Endothelial cell of umbilical vein (primary cell): ENCODE measurements at regions not wholly inside any gene's neighbourhood (a gene's known extent, or its start where the extent isn't known, plus 50 kb on each side); places are given as distances from the start of the nearest gene placed in this dataset.

Experiments used
- BruUV-seq: library from RNA; stranded (reverse); fragments of 400-500 nt; replicated peaks from 2 replicates; lab custom pipeline; 2021; lab: Mats Ljungman, UMichigan
- CTCF ChIA-PET: fragments of 300-600, 350-600 bp; sonication (Branson Sonifier 250); formaldehyde crosslinking; loops from one replicate; lab custom pipeline; 2021; ENCODE audit warnings: antibody characterized with exemption, inconsistent platforms; lab: Charles Lee
- POLR2A ChIA-PET: fragments of 300-600, 350-600 bp; sonication (Branson Sonifier 250); formaldehyde crosslinking; loops from one replicate; lab custom pipeline; 2021; ENCODE audit warnings: antibody characterized with exemption, inconsistent platforms; lab: Charles Lee
- DNase-seq: peaks from one replicate; pipeline ENCODE4 v3.0.0-alpha.2; 2011; ENCODE audit warnings: low read depth, low spot score
- FAIRE-seq: peaks from 2 replicates; lab custom pipeline; 2011; peaks lifted over from hg19 to GRCh38; lab: Jason Lieb, UNC
- H2AFZ ChIP-seq: 2 replicates; pipeline ENCODE4 v1.6.0; 2012; ENCODE audit warnings: low read depth, low read length, control low read depth, inconsistent platforms
- H3K27ac ChIP-seq: 2 replicates; pipeline ENCODE4 v1.5.1; 2011; ENCODE audit warnings: low read depth, mild to moderate bottlenecking, control low read depth, low read length, moderate library complexity; ENCODE audit not compliant: insufficient read depth
- H3K27me3 ChIP-seq, 2 experiments: 2 replicates each; pipeline versions ENCODE4 v1.6.0 to v1.6.1; 2011; ENCODE audit warnings: low read length in 2 of 2, mixed read lengths in 1 of 2; ENCODE audit not compliant: control insufficient read depth in 2 of 2, insufficient read depth in 2 of 2
- H3K36me3 ChIP-seq, 2 experiments: 2 replicates in 1 of 2; 3 replicates in 1 of 2; pipeline ENCODE4 v1.5.1; 2011; ENCODE audit warnings: low read length in 2 of 2, mild to moderate bottlenecking in 1 of 2, moderate library complexity in 1 of 2; ENCODE audit not compliant: control insufficient read depth in 2 of 2, insufficient read depth in 2 of 2; ENCODE audit errors: extremely low read depth in 1 of 2
- H3K4me1 ChIP-seq: 3 replicates; pipeline ENCODE4 v1.5.1; 2011; ENCODE audit warnings: mild to moderate bottlenecking, low read length; ENCODE audit not compliant: control insufficient read depth, insufficient read depth; ENCODE audit errors: extremely low read depth
- H3K4me2 ChIP-seq: 2 replicates; pipeline ENCODE4 v1.6.1; 2011; ENCODE audit warnings: low read length, control low read depth, mixed read lengths; ENCODE audit not compliant: insufficient read depth
- H3K4me3 ChIP-seq, 3 experiments: fragments of 200-600 bp in 1 of 3; sonication (generic), shearing (Covaris generic) in 1 of 3; replicated peaks in 1 of 3; 2 replicates each; pipeline ENCODE4 v1.5.1; 2011 to 2016; ENCODE audit warnings: control low read depth in 3 of 3, low read length in 3 of 3, mild to moderate bottlenecking in 2 of 3, inconsistent platforms in 1 of 3, low read depth in 1 of 3, moderate library complexity in 1 of 3; ENCODE audit not compliant: insufficient read depth in 1 of 3
- H3K79me2 ChIP-seq: 2 replicates; pipeline ENCODE4 v1.6.0; 2012; ENCODE audit warnings: low read length, inconsistent platforms; ENCODE audit not compliant: control insufficient read depth, insufficient read depth
- H3K9ac ChIP-seq: replicated peaks from 2 replicates; pipeline ENCODE3; 2011; ENCODE audit warnings: low read length, control low read depth; ENCODE audit not compliant: insufficient read depth; ENCODE audit errors: extremely low read depth
- H3K9me1 ChIP-seq: replicated peaks from 3 replicates; pipeline ENCODE4 v1.6.0; 2011; ENCODE audit warnings: mild to moderate bottlenecking, low read length; ENCODE audit not compliant: control insufficient read depth, insufficient read depth; ENCODE audit errors: extremely low read depth
- H3K9me3 ChIP-seq: replicated peaks from 2 replicates; pipeline ENCODE4 v1.5.1; 2012; ENCODE audit warnings: low read length, inconsistent platforms; ENCODE audit not compliant: control insufficient read depth, insufficient read depth
- H4K20me1 ChIP-seq: replicated peaks from 2 replicates; pipeline ENCODE3; 2011; ENCODE audit warnings: mild to moderate bottlenecking, low read length; ENCODE audit not compliant: control insufficient read depth, insufficient read depth; ENCODE audit errors: extremely low read depth
- EZH2 ChIP-seq: IDR thresholded peaks from 2 replicates; pipeline ENCODE4 v1.6.1; 2012; ENCODE audit warnings: borderline replicate concordance, low read depth, mild to moderate bottlenecking, moderate library complexity, low read length, inconsistent platforms; ENCODE audit not compliant: severe bottlenecking
- FOS ChIP-seq: IDR thresholded peaks from 2 replicates; pipeline ENCODE4 v1.6.1; 2011; ENCODE audit warnings: mild to moderate bottlenecking, low read length, moderate library complexity, borderline replicate concordance; ENCODE audit not compliant: insufficient read depth
- GATA2 ChIP-seq: IDR thresholded peaks from 2 replicates; pipeline ENCODE4 v1.7.0; 2011; ENCODE audit warnings: low read depth, mild to moderate bottlenecking, moderate library complexity, mixed read lengths, low read length; ENCODE audit not compliant: insufficient read length, insufficient read depth
- JUN ChIP-seq: IDR thresholded peaks from 2 replicates; pipeline ENCODE4 v1.6.1; 2011; ENCODE audit warnings: borderline replicate concordance, low read depth; ENCODE audit not compliant: insufficient read length, insufficient read depth
- MYC ChIP-seq: IDR thresholded peaks from one replicate; pipeline ENCODE4 v1.6.1; 2011; ENCODE audit warnings: mild to moderate bottlenecking, low read depth, low read length
- POLR2A ChIP-seq: IDR thresholded peaks from 2 replicates; pipeline ENCODE4 v1.6.1; 2012; ENCODE audit warnings: low read depth, mild to moderate bottlenecking, control low read depth, low read length
- POLR2AphosphoS5 ChIP-seq: IDR thresholded peaks from 2 replicates; pipeline ENCODE4 v1.6.1; 2012; ENCODE audit warnings: low read depth, mild to moderate bottlenecking, control low read depth, low read length, moderate library complexity; ENCODE audit not compliant: insufficient read depth
- dilution Hi-C: fragments of 300-500 bp; cut with MboI; formaldehyde crosslinking; loops from one replicate; pipeline ENCODE4 v1.15.0; 2019; ENCODE audit warnings: low sequenced_read_pairs; ENCODE audit not compliant: extremely low pct_ligation_motif_present
- intact Hi-C: fragments of 100-400 bp; cut with micrococcal nuclease; formaldehyde crosslinking; loops from one replicate; pipeline ENCODE4 v1.10.0; 2022
- TF ChIP-seq, protein P1 (sequence below), 2 donors: IDR thresholded peaks; 1 replicate in 1 of 2; 2 replicates in 1 of 2; pipeline ENCODE4 v1.5.1; 2011; ENCODE audit warnings: low read length in 2 of 2, mild to moderate bottlenecking in 2 of 2, moderate library complexity in 2 of 2, control low read depth in 1 of 2, inconsistent platforms in 1 of 2, low read depth in 1 of 2; ENCODE audit not compliant: insufficient read depth in 1 of 2; ENCODE audit errors: extremely low read depth in 1 of 2
- TF ChIP-seq, protein P2 (sequence below): IDR thresholded peaks from 2 replicates; pipeline ENCODE4 v1.6.1; 2011; ENCODE audit not compliant: insufficient read depth, insufficient read length

DNA sequence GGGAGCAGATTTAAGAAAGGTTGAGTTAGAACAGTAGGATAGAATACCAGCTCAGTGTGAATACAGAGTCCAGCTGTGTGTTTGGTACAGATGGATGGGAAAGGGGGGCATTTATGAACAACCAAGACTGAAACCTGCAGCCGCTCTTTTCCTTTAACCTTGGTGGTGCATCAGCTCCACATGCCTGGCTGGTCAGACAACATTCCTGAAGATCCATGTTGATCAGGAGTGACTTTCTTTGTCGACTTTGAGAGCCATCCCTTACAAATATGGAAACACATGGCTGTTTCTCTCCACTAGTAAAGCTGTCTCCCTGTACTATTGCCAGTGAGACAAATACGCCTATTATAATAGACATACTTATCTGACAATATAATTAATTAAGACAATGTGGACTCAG is 476.5 kb upstream of the IGFBP3 start:
- H2AFZ ChIP-seq, result no peak overlapping the region
- FAIRE-seq (no peak), DNase-seq (no peak)
- no peak overlapping the region for H3K4me3 ChIP-seq
- H3K9me1 ChIP-seq, result no peaks in the 10 kb centered on the region
- no peaks in the 10 kb centered on the region for H3K79me2 ChIP-seq
- H3K36me3 ChIP-seq, result no peaks in the 10 kb centered on the region
- no peaks in the 10 kb centered on the region for H3K9me3 ChIP-seq
- H4K20me1 ChIP-seq, result no peaks in the 10 kb centered on the region
- no peak for TF ChIP-seq MYC
- TF ChIP-seq FOS, result no peak
- TF ChIP-seq POLR2AphosphoS5, result no peak
- TF ChIP-seq EZH2, result no peak
- TF ChIP-seq JUN, result no peak
- TF ChIP-seq POLR2A, result no peak
- TF ChIP-seq, protein P1, sequence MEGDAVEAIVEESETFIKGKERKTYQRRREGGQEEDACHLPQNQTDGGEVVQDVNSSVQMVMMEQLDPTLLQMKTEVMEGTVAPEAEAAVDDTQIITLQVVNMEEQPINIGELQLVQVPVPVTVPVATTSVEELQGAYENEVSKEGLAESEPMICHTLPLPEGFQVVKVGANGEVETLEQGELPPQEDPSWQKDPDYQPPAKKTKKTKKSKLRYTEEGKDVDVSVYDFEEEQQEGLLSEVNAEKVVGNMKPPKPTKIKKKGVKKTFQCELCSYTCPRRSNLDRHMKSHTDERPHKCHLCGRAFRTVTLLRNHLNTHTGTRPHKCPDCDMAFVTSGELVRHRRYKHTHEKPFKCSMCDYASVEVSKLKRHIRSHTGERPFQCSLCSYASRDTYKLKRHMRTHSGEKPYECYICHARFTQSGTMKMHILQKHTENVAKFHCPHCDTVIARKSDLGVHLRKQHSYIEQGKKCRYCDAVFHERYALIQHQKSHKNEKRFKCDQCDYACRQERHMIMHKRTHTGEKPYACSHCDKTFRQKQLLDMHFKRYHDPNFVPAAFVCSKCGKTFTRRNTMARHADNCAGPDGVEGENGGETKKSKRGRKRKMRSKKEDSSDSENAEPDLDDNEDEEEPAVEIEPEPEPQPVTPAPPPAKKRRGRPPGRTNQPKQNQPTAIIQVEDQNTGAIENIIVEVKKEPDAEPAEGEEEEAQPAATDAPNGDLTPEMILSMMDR (IDR thresholded peaks at IDR 0.05; ENCODE audit: extremely low read depth in 1 of 2, insufficient read depth in 1 of 2, low read depth in 1 of 2, low read length in 2 of 2), result no peak
- TF ChIP-seq, protein P2, sequence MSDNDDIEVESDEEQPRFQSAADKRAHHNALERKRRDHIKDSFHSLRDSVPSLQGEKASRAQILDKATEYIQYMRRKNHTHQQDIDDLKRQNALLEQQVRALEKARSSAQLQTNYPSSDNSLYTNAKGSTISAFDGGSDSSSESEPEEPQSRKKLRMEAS, result no peak
- TF ChIP-seq GATA2, result no peak
- H3K27ac ChIP-seq, result no peak overlapping the region
- BruUV-seq, result no TSS peak
- intact Hi-C loops, result no loop called here
- POLR2A ChIA-PET, result no interaction called here
- H3K4me1 ChIP-seq, result no peaks in the 10 kb centered on the region
- peaks cover 1 to 2% of the 10 kb centered on the region in 2 experiments for H3K27me3 ChIP-seq
- no peak overlapping the region for H3K9ac ChIP-seq
- CTCF ChIA-PET, result interaction anchor here (0.8 kb wide), 1 partner anchor 12 kb away, joined by 4 read pairs; no protein-coding TSS in a partner anchor
- H3K4me2 ChIP-seq, result no peak overlapping the region
- dilution Hi-C loops, result no loop called here
